NCI-H524 (cell line): ENCODE measurements at regions not wholly inside any gene's neighbourhood (a gene's known extent, or its start where the extent isn't known, plus 50 kb on each side); places are given as distances from the start of the nearest gene placed in this dataset.
"Not testable (repeated sequence)": the region's sequence is repeated elsewhere in the genome, so short reads cannot be mapped to it uniquely, and the experiment has no call there.

Source experiments
- DNase-seq, 2 experiments: peaks; one replicate each; lab custom pipeline; 2025; lab: John Stamatoyannopoulos, UW

DNA sequence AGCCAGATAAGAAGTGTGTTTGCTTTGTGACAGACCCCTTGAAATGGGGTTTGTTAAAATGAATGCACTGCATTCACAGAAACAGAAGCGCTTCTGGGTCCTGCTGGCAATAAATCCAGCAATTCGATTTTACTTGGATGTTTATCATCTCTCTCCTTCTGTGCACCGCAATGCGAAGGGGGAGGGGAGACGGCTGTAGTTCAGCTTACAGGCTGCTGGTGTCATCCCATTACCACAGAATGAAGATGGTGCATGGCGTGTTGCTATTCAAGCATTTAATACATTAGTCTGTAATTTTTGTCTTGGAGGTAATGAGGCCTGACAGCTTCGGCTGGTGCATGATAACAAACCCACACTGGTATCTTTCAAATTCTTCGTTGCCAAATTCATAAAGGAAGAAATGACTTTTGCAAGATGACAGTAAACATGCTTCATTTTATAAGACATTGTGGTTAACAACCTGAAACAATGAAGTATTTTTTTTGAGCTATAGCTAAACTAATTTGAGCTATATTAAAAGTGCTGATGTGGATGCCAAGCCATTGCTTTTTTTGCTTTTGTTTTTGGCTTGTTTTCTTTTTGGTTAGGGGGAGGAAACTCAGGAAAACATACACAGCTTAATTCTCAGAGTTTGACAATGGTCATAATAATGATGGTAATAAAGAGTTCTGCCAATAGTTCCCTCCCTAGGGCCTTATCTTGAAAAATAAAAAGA, 418.3 kb downstream of the OTOL1 start:
- peak; percentile 82 to 92 for DNase-seq

DNA sequence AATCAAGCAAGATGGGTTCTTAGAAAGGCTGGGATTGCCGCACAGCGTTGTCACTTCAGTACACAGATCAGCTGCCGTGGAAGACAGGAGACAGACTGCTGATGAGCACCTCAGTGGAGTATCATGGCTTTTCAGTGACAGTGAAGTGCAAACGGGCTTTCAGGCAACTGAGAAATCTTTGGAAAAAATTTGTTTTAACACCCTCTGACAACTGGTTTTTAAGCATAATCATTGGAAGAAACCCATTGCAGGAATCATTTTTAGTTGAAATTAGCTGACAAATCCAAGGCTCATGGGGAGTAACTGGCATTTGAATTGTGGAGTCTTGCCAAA, 418.8 kb downstream of the OTOL1 start:
- DNase-seq, result peak in 1 of 2 experiments; percentile 16

DNA sequence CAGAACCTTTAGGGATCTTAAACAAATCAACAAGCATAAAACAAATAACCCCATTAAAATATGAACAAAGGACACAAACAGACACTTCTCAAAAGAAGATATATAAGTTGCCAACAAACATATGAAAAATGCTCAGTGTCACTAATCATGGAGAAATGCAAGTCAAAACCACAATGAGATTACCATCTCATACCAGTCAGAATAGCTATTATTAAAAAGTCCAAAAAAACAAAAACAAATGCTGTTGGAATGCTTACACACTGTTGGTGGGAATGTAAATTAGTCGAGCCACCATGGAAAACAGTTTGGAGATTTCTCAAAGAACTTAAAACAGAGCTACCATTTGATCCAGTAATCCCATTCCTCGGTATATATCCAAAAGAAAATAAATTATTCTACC, 423.6 kb downstream of the OTOL1 start:
- no peak for DNase-seq

DNA sequence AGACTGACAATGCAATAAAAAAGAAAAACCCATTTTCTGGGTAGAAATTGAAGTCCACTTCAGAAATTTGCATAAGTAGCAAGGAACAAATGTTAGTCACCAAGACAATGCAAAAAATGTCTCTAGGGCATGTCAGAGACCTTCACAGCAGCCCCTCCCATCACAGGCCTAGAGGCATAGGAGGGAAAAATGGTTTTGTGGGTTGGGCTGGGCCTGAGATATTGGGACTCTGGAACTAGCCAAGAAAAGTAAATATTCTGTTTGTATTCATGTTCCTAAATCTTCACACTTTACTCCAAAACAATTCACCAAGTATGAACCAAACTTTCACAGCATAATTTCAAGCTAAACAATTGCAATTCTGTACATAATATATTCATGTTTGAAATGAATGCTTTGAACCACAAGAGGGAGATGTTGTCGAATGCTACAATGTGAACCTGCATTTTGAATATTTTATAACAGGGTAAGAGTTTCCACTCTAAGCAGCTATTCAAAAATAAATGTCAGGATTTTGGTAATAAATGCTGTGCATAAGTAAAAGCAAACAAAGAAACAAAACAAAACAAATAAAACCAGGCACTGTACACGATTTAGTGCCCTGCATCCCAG, 429.2 kb downstream of the OTOL1 start:
- no peak for DNase-seq

DNA sequence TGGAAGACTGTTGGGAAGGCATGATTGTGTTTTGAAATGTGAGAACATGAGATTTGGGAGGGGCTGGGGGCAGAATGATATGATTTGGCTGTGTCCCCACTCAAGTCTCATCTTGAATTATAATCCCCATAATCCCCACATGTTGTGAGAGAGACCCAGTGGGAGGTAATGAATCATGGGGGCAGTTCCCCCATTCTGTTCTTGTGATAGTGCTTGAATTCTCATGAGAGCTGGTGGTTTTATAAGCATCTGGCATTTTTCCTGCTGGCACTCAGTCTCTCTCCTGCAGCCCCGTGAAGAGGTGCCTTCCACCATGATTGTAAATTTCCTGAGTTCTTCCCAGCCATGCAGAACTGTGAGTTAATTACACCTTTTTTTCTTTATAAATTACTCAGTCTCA, 430.5 kb downstream of the OTOL1 start:
- peak; percentile 73 to 88 for DNase-seq

DNA sequence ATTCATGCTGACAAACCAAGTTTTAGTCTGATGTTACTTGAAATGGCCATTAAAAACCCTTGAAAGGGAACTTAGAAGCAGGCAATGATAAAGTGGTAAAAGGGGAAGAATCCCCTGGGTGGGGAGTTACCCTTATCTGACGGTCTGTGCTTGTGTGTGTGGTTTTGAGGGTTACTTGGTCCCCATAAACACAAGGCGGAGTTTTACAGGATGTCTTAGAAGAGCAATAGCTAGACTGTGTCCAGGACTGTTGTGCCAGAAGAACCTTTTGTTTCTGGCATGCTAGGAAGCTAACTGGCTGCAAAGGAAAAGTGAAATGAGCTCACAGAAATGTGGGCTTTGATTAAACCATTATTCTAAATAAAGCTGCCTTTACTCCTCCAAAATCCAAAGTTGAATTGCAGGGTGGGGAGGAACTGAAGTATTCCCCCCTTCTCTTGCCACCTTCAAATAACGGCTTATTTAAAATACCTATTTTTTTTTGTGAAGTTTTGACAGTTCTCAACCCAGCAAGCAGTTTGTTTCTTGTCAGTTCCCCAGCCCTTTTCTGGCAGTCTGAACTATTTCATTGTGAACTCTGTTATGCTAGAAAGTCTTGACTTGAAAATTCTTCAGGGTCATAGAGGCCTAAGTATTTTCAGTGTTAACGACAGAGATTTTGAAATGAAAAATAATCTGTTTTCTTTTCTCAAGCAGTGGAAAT, 443.5 kb downstream of the OTOL1 start:
- DNase-seq, result no peak

DNA sequence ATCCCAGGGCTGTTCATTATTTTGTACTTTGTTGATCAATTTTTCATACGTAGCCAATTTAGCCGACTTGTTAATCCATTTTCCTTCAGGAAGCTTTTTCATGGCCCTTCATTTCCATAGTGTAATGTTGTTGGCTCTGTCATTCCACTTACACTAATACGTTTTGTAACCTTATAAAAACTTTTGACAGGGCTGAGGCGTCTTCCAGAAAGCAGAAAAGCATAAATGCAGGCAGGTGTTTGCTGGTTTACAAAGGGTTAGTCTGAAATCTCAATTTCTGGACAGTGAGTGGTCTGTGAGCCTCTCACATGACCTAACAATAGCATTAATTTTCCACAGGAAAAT, 444.0 kb downstream of the OTOL1 start:
- DNase-seq, result no peak

DNA sequence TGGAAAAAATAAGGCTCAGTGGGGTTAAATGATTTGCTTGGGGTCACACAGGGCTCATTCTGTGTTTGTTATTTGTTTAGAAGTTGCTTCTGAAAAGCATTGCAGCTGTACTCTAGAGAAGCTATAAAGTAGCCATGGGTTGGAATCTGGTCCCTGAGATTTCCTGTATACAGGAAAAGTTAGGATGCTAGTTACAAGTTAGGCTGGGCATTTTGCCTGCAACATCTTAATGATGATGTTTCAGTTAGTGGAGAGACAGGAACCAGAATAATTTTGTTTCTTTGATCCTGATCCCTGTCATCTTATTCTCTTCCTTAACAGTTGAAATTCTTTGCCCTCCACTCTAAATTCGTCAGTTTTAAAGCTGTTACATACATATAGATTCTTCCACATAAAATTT, 445.3 kb downstream of the OTOL1 start:
- no peak for DNase-seq

DNA sequence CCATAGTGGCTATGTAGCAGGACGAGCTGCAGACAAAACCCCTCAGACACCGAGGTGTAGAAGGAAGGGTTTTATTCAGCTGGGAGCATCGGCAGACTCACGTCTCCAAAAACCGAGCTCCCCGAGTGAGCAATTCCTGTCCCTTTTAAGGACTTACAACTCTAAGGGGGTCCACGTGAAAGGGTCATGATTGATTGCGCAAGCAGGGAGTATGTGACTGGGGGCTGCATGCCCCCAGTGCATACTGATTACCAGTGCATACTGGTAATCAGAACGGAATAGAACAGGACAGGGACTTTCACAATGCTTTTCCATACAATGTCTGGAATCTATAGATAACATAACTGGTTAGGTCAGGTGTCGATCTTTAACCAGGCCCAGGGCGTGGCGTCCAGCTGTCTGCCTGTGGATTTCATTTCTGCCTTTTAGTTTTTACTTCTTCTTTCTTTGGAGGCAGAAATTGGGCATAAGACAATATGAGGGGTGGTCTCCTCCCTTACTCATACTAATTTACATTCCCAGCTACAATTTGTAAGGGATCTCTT, 447.3 kb downstream of the OTOL1 start:
- not testable (repeated sequence) for DNase-seq

DNA sequence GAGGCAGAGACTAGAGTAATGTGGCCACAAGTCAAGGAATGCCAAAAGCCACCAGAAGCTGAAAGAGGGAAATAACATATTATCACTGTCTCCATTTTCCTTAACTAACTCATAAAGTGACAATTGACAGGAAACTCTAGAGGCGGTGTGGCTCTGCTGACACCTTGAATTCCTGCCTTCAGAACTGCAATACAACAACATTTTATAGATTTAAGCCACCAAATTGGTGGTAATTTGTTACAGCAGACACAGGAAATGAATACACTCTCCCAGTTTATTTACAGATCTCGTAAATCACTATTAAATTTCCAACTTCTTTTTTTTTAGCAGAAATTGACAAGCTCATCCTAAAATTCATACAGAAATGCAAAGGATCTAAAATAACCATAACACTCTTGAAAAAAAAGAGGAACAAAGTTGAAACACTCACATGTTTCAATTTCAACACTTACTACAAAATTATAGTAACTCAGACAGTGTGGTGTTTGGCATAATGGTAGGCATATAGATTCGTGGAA, 449.9 kb downstream of the OTOL1 start:
- no peak for DNase-seq

DNA sequence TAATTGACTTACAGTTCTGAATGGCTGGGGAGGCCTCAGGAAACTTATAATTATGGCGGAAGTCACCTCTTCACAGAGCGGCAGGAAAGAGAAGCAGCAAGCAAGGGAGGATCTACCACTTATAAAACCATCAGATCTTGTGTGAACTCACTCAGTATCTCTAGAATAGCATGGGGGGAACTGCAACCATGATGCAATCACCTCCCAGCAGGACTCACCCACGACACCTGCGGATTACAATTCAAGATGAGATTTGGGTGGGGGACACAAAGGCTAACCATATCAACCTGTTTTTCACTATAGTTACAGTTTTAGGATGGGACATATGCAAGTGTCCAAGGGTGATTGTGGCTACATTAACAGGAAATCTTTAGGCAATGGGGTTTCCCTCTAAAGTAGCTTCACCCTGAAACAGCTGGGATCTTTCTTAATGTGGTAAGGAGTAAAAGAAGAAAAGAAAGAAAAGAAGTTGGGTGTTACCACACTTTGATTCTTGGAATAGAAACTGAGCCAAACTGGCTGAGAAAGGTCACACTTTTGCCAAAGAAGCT, 453.8 kb downstream of the OTOL1 start:
- DNase-seq, result no peak

DNA sequence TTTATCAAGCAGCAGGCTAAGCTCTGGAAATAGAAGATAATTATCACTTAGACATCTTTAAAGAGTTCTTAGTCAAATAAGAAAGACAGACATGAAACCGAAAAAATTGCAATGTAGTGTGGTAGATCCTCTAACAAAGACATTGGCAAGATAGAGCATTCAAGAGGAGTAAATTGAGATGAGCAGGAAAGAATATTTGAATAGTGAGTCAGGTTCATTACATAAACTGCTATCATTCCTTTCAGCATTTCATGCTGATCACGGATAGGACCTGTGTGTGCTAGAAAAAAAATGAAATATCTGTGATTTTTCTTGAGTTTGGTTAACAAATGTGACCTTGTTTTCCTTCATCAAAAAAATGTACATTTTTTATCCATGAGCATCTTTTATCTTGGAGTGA, 460.9 kb downstream of the OTOL1 start:
- DNase-seq, result no peak

DNA sequence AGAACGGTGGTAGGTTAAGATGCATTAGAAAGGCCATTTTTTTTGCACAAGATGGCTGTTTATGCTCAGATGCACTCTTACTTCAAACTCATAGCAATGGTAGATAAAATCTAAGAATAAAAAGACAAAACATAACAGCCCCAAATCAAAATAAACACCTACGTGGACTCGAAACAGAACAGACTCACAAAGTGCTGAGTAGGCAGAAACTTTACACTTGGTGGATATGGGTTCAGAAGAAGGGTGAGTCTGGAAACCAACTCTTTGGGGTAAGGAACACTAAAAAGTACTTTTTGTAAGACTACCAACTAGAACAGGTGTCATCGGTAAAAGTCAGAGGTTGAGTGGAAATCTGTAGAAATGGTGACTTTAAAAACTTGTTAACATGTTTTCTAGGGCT, 468.2 kb downstream of the OTOL1 start:
- DNase-seq, result no peak

DNA sequence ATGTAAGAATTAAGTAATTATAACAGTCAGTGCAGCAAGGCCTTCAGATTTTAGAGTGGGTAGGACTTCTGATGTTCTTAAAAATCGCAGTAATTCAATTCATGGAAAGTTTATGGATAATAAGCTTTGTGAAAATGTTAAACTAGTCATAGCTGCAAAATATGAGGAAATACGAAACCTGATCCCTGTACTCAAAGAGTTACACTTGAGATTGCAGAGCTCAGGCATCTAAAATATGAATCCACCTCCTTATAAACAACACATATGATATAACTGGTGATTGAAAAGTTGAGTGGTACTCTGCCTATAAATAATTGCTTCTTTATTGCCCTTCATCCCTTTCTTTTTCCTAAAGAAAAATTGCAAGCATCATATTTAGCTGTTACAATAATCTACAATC, 473.3 kb downstream of the OTOL1 start:
- DNase-seq, result no peak

DNA sequence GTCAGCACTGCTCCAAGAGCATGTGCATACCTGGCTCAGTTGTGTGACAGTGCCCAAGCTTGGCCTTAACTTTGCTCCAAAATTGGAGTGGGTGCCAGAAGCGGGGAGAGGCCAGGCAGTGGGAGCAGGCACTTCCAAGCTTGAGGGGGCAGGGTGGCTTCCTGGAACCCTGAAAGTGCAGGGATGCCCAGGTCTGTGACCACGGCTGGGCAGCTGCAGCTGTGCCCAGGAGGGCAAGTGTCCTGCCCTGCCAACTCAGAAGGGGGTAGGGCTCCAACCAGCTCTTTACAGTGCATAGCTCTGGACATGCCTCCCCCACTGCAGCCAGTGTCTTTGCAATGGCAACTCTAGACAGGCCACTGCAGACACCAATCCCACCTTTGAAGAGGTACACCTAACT, 478.6 kb downstream of the OTOL1 start:
- no peak for DNase-seq

DNA sequence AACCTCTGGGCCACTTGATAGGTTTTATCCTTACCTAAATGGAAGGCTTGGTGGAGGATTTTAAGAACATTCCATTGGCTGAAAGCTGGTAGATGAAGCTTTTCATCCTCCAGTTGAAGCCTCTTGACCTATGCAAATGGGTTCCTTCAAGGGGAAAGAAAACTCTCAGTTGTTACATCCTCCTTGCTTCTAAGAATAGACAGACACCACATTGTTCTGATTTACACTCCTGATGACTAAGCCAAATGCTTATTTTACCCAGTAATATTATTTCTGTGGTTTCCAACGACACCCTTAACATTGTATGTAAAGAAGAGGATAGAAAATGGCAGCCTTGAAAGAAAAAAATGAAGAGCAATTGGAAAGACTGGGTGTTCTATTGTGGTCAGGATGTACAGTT, 480.5 kb downstream of the OTOL1 start:
- DNase-seq, result no peak

DNA sequence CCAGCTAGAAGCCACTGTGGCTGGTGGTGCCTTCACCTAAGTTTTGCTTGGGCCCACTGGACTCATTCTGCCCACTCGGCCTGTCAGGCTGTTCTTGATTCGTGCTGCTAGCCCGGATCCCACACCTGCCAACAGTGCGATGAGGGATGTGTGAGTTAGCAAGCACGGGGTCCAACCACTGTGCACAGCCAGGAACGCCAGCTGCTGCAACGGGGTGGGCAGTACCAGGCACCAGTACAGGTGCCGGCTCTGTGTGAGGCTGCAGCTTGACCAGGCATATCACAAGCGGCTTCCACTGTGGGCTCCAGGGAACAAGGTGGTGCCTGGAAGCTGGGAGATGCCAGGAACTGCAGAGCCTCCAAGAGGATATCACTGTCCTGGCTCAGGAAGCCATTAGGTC, 481.2 kb downstream of the OTOL1 start:
- DNase-seq, result no peak

DNA sequence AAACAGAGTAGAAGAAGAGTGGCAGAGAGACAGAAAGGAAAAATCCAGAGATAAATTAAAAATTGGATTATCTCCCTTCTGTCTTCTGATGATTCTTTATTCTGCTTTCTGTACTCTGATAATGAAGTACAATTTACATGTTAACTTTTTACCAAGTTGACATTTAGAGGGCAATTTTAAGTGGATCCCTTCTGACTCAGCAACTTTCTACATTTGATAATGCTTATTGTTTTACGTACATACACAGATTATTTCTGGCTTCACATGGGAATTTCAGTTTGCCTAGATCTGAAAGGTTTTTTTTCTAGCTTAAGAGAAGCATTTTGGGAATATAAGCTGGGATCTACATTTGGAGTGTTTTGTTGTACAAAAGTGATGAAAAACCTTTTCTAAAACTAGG, 491.3 kb downstream of the OTOL1 start:
- DNase-seq, result no peak

DNA sequence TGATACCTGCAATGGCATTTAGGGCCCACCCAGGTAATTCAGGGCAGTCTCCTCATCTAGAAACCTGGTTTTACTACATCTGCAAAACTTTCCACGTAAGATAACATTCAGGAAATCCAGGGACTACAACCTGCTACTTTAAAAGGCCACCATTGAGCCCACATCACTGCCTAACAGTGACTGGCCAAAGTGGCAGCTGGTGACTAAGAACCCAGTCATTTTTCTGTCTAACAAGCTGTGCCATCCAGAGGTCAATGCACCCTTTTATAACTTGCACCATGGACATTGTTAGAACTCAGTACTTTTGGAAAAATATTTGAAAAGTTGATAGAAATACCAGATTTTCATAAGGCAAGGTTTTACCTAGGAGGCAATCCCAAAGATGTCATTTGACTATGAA, 492.4 kb downstream of the OTOL1 start:
- DNase-seq, result no peak

DNA sequence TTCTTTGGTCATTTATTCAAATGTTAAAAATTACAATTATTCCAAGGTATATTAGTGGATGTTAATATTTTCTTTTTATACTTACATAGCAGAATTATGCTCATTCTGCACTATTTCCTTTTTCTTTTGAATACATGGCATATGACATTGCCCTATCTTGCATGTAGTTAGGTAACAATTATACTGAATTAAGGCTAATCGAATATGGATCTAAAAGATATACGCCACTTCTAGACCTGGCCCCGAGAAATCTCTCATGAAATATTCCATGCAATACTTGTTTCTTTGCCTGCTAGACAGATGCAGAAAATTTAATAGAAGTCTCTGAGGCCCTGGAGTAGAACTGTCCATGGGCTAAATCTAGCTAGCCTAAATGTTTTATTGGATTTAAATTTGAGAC, 493.4 kb downstream of the OTOL1 start:
- no peak for DNase-seq

DNA sequence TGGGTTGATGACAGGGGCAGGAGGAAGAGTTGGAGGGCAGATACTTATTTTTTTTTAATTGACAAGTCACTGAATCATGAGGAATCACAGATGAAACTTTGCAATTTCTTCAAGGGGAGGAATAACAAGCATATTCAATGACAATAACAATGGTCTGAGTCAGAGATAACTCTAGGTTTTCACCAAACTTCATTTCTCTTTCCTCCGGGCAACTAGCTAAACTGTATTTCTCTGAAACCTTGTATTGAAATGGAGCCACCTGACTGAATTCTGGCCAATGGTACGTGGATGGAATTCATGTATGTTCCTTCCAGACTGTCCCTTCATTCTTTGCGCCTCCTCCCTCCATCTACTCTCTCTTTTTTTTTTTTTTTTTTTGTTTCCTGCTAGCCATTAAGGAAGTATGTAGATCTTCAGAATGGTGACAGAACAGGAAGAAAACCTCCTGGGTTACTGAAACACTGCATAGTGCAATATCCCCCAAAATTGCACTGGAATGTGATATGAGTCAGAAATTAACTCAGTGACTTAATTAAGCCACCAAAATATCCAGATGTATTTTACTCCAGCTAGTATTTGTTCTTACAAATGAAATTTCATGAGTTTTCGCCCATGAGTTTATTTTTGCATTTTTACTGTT, 495.4 kb downstream of the OTOL1 start:
- no peak for DNase-seq

DNA sequence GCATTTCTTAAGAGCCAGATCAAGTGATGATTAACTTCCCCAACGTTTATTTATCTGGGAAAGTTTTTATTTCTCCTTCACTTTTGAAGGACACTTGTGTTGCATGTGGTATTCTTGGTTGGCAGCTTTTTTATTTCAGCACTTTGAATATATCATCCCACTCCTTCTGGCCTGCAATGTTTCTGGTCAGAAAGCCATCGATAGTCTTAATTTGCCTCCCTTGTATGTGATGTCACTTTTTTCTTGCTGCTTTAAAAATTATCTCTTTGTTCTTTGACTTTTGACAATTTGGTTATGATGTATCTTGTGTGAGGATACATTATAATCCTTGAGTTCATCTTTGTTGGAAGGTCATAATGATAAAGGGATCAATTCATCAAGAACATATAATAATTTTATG, 503.2 kb downstream of the OTOL1 start:
- DNase-seq, result no peak
